OCI-LY7 (cell line): ENCODE measurements at regions not wholly inside any gene's neighbourhood (a gene's known extent, or its start where the extent isn't known, plus 50 kb on each side); places are given as distances from the start of the nearest gene placed in this dataset.

Experiments used
- EZH2phosphoT487 ChIP-seq: fragments of 200-600 bp; sonication (generic); IDR thresholded peaks from 2 replicates; pipeline ENCODE4 v1.6.1; 2018; ENCODE audit warnings: low read depth, borderline replicate concordance, mild to moderate bottlenecking, mixed run types, antibody characterized with exemption, low read length, moderate library complexity, mixed read lengths
- TF ChIP-seq, protein P1 (sequence below): fragments of 200-600 bp; sonication (generic); conservative IDR thresholded peaks from 2 replicates; pipeline ENCODE4 v1.5.1; 2014; ENCODE audit warnings: mild to moderate bottlenecking, antibody characterized with exemption, low read length, moderate library complexity, mixed read lengths

DNA sequence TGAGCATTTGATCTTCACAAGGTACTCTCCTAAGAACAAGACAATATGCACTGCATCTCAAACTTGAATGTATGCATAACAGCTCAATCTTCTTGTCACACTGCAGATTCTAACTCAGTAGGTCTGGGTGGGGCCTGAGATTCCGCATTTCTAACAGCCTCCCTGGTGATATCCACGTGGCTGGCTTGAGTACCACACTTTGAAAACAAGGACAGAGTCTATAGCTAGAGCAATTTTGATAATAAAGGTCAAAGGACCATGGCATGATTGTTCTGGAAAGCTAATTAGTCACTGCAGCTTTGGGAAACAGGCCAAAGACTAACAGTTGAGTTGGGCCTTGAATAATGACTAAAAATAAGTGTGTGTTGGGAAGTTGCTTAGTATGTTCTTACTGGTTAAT is 213.3 kb downstream of the GBA3 start:
- TF ChIP-seq, protein P1, sequence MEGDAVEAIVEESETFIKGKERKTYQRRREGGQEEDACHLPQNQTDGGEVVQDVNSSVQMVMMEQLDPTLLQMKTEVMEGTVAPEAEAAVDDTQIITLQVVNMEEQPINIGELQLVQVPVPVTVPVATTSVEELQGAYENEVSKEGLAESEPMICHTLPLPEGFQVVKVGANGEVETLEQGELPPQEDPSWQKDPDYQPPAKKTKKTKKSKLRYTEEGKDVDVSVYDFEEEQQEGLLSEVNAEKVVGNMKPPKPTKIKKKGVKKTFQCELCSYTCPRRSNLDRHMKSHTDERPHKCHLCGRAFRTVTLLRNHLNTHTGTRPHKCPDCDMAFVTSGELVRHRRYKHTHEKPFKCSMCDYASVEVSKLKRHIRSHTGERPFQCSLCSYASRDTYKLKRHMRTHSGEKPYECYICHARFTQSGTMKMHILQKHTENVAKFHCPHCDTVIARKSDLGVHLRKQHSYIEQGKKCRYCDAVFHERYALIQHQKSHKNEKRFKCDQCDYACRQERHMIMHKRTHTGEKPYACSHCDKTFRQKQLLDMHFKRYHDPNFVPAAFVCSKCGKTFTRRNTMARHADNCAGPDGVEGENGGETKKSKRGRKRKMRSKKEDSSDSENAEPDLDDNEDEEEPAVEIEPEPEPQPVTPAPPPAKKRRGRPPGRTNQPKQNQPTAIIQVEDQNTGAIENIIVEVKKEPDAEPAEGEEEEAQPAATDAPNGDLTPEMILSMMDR, result no peak
- TF ChIP-seq EZH2phosphoT487, result no peak
